Vagina (tissue), 2 donors: ENCODE measurements at regions not wholly inside any gene's neighbourhood (a gene's known extent, or its start where the extent isn't known, plus 50 kb on each side); places are given as distances from the start of the nearest gene placed in this dataset.

Experiments
- CTCF ChIP-seq, 3 experiments: fragments of 450-650 bp in 2 of 3; fragments of 200-600 bp in 1 of 3; sonication (generic) in 1 of 3; IDR thresholded peaks; one replicate each; pipeline ENCODE4 v1.5.1; 2017 to 2019; ENCODE audit warnings: antibody characterized with exemption in 3 of 3, mild to moderate bottlenecking in 2 of 3, moderate library complexity in 2 of 3
- POLR2AphosphoS5 ChIP-seq, 2 donors: sonication (generic); formaldehyde crosslinking; IDR thresholded peaks; one replicate each; pipeline ENCODE4 v1.9.0; 2017; ENCODE audit warnings: antibody characterized with exemption in 2 of 2, mild to moderate bottlenecking in 2 of 2, low read depth in 1 of 2; ENCODE audit not compliant: insufficient read depth in 1 of 2

GRCh38 chr22:34969001-34969790 lies 96.8 kb upstream of the ISX start:
- TF ChIP-seq CTCF (IDR thresholded peaks at IDR 0.05), result no peak
- no peak for TF ChIP-seq POLR2AphosphoS5 (IDR thresholded peaks at IDR 0.05; ENCODE audit: insufficient read depth in 1 of 2, low read depth in 1 of 2)
